Prostate gland (tissue), 2 donors: ENCODE measurements at regions not wholly inside any gene's neighbourhood (a gene's known extent, or its start where the extent isn't known, plus 50 kb on each side); places are given as distances from the start of the nearest gene placed in this dataset.

Experiments used
- CTCF ChIP-seq, 4 experiments: fragments of 200-600 bp in 2 of 4; fragments of 450-650 bp in 2 of 4; sonication (generic) in 2 of 4; IDR thresholded peaks; 1 replicate in 3 of 4; 2 replicates in 1 of 4; pipeline ENCODE4 v1.5.1; 2016 to 2019; ENCODE audit warnings: antibody characterized with exemption in 4 of 4, mild to moderate bottlenecking in 2 of 4, moderate library complexity in 2 of 4
- POLR2A ChIP-seq: fragments of 450-650 bp; IDR thresholded peaks from one replicate; pipeline ENCODE4 v1.6.1; 2016; ENCODE audit warnings: antibody characterized with exemption, mild to moderate bottlenecking
- POLR2AphosphoS5 ChIP-seq: sonication (generic); formaldehyde crosslinking; IDR thresholded peaks from one replicate; pipeline ENCODE4 v1.6.1; 2017; ENCODE audit warnings: antibody characterized with exemption

GRCh38 chr6:40774932-40775331, 187.8 kb upstream of the LRFN2 start:
- TF ChIP-seq CTCF (IDR thresholded peaks at IDR 0.05), result no peak
- no peak for TF ChIP-seq POLR2A
- TF ChIP-seq POLR2AphosphoS5, result no peak
